ENCODE measurements at regions not wholly inside any gene's neighbourhood (a gene's known extent, or its start where the extent isn't known, plus 50 kb on each side); places are given as distances from the start of the nearest gene placed in this dataset.

GRCh38 chr15:35320158-35320780, 225.7 kb downstream of the DPH6 start:
- no peak overlapping the region for H3K4me3 Mint-ChIP-seq
- DNase-seq (ENCODE audit: low read depth, low spot score), result no peak
- H3K9me3 Mint-ChIP-seq, result peaks cover 11% of the 10 kb centered on the region
- H3K4me1 Mint-ChIP-seq, result peaks cover 5% of the 10 kb centered on the region
- H3K27me3 Mint-ChIP-seq (ENCODE audit: low read depth), result no peaks in the 10 kb centered on the region
- peaks cover 11% of the 10 kb centered on the region for H3K36me3 Mint-ChIP-seq (ENCODE audit: low read depth)
- H3K27ac Mint-ChIP-seq (ENCODE audit: unreplicated experiment), result no peak overlapping the region
- TF ChIP-seq, protein P1, sequence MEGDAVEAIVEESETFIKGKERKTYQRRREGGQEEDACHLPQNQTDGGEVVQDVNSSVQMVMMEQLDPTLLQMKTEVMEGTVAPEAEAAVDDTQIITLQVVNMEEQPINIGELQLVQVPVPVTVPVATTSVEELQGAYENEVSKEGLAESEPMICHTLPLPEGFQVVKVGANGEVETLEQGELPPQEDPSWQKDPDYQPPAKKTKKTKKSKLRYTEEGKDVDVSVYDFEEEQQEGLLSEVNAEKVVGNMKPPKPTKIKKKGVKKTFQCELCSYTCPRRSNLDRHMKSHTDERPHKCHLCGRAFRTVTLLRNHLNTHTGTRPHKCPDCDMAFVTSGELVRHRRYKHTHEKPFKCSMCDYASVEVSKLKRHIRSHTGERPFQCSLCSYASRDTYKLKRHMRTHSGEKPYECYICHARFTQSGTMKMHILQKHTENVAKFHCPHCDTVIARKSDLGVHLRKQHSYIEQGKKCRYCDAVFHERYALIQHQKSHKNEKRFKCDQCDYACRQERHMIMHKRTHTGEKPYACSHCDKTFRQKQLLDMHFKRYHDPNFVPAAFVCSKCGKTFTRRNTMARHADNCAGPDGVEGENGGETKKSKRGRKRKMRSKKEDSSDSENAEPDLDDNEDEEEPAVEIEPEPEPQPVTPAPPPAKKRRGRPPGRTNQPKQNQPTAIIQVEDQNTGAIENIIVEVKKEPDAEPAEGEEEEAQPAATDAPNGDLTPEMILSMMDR (conservative IDR thresholded peaks at IDR 0.05), result no peak

- no peaks in the 10 kb centered on the region for H3K27me3 Mint-ChIP-seq (ENCODE audit: low read depth)
- peaks cover 13% of the 10 kb centered on the region for H3K9me3 Mint-ChIP-seq
- H3K4me1 Mint-ChIP-seq, result peaks cover 5% of the 10 kb centered on the region
- TF ChIP-seq, protein P1 (conservative IDR thresholded peaks at IDR 0.05), result no peak
- H3K4me3 Mint-ChIP-seq, result no peak overlapping the region
- no peak for DNase-seq (ENCODE audit: low read depth, low spot score)
- H3K27ac Mint-ChIP-seq (ENCODE audit: unreplicated experiment), result no peak overlapping the region
- H3K36me3 Mint-ChIP-seq (ENCODE audit: low read depth), result peaks cover 13% of the 10 kb centered on the region
These were observed 226.6 kb downstream of the DPH6 start for GRCh38 chr15:35319354-35319753.

- DNase-seq (ENCODE audit: low read depth, low spot score), result no peak
- TF ChIP-seq, protein P1 (conservative IDR thresholded peaks at IDR 0.05), result no peak
- Mint-ChIP-seq H3K36me3 (ENCODE audit: low read depth) (peaks cover 14% of the 10 kb centered on the region), H3K27me3 (ENCODE audit: low read depth) (no peaks in the 10 kb centered on the region), H3K4me3 (no peak overlapping the region), H3K4me1 (no peaks in the 10 kb centered on the region), H3K27ac (ENCODE audit: unreplicated experiment) (no peak overlapping the region), H3K9me3 (peaks cover 14% of the 10 kb centered on the region)
These were observed 228.7 kb downstream of the DPH6 start for GRCh38 chr15:35317217-35317616.

- Mint-ChIP-seq H3K9me3 (peaks cover 12% of the 10 kb centered on the region), H3K36me3 (ENCODE audit: low read depth) (peaks cover 12% of the 10 kb centered on the region), H3K4me1 (peaks cover 3% of the 10 kb centered on the region), H3K27ac (ENCODE audit: unreplicated experiment) (no peak overlapping the region), H3K4me3 (no peak overlapping the region), H3K27me3 (ENCODE audit: low read depth) (no peaks in the 10 kb centered on the region)
- TF ChIP-seq, protein P1 (conservative IDR thresholded peaks at IDR 0.05), result no peak
- DNase-seq (ENCODE audit: low read depth, low spot score), result no peak
These were observed 227.2 kb upstream of the NANOGP8 start for GRCh38 chr15:35312344-35312743.

DNA sequence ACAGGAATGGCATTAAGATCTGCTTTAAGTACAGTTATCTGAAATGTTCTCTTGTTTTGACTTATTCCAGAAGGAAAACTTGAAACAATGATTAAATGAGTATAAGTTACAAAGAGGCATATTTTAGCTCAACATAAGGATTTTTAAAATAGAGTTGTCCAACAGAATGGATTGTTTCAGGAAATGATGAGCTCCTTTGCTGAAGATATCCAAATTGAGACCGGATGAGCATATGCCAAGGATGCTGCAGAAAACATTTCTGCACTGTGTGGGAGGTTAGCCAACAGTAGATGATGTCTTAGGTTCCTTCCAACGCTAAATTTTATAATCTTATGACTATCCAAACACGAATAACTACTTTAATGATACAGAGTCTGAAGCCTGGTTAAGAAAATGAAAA, 226.5 kb upstream of the NANOGP8 start:
- TF ChIP-seq, protein P1 (conservative IDR thresholded peaks at IDR 0.05), result no peak
- Mint-ChIP-seq H3K27me3 (ENCODE audit: low read depth) (no peaks in the 10 kb centered on the region), H3K9me3 (peaks cover 12% of the 10 kb centered on the region), H3K36me3 (ENCODE audit: low read depth) (peaks cover 12% of the 10 kb centered on the region), H3K27ac (ENCODE audit: unreplicated experiment) (no peak overlapping the region), H3K4me3 (no peak overlapping the region), H3K4me1 (peaks cover 10% of the 10 kb centered on the region)
- DNase-seq (ENCODE audit: low read depth, low spot score), result no peak

All from neural crest cell (in vitro differentiated cells).